Mammary epithelial cell (primary cell): ENCODE measurements at regions not wholly inside any gene's neighbourhood (a gene's known extent, or its start where the extent isn't known, plus 50 kb on each side); places are given as distances from the start of the nearest gene placed in this dataset.

Experiments
- CTCF ChIP-seq, 2 donors: IDR thresholded peaks in 1 of 2; conservative IDR thresholded peaks in 1 of 2; 2 replicates each; pipeline ENCODE4 v1.5.1; 2011 to 2012; ENCODE audit warnings: inconsistent platforms in 2 of 2, low read length in 2 of 2, mild to moderate bottlenecking in 2 of 2, control low read depth in 1 of 2, low read depth in 1 of 2; ENCODE audit not compliant: insufficient read depth in 1 of 2; ENCODE audit errors: extremely low read depth in 1 of 2
- EZH2 ChIP-seq: IDR thresholded peaks from 2 replicates; pipeline ENCODE4 v1.6.1; 2012; ENCODE audit warnings: low read length, inconsistent platforms, borderline replicate concordance

- no peak for TF ChIP-seq CTCF (conservative IDR thresholded peaks at IDR 0.05 in 1 of 2, IDR thresholded peaks at IDR 0.05 in 1 of 2; ENCODE audit: extremely low read depth in 1 of 2, insufficient read depth in 1 of 2, low read depth in 1 of 2, low read length in 2 of 2)
- TF ChIP-seq EZH2 = no peak
Observed at GRCh38 chr22:47762141-47762540, 999.7 kb downstream of the TBC1D22A start.
